ENCODE measurements at regions not wholly inside any gene's neighbourhood (a gene's known extent, or its start where the extent isn't known, plus 50 kb on each side); places are given as distances from the start of the nearest gene placed in this dataset.

GRCh38 chr10:109457302-109457638, 466.0 kb downstream of the XPNPEP1 start:
- no peak overlapping the region for H2AFZ ChIP-seq (ENCODE audit: low read length)
- no peaks in the 10 kb centered on the region for H3K36me3 ChIP-seq (ENCODE audit: insufficient read depth, low read length)
- no peak overlapping the region for H3K4me2 ChIP-seq (ENCODE audit: low read depth, low read length, poor library complexity, severe bottlenecking)
- no peaks in the 10 kb centered on the region for H4K20me1 ChIP-seq (ENCODE audit: insufficient read depth, low read length, poor library complexity, severe bottlenecking)
- no peaks in the 10 kb centered on the region for H3K4me1 ChIP-seq (ENCODE audit: insufficient read depth, low read length, poor library complexity, severe bottlenecking)
- TF ChIP-seq CTCF (conservative IDR thresholded peaks at IDR 0.05; ENCODE audit: low read length) (no peak), EZH2phosphoT487 (IDR thresholded peaks at IDR 0.05; ENCODE audit: borderline replicate concordance) (no peak)
- no peaks in the 10 kb centered on the region for H3F3A ChIP-seq (ENCODE audit: low read depth)
- H3K9me2 ChIP-seq (replicated peaks; ENCODE audit: low read depth, low read length) = no peaks in the 10 kb centered on the region
- H3K79me2 ChIP-seq (ENCODE audit: insufficient read depth, low read length) = no peaks in the 10 kb centered on the region
- H3K9me3 ChIP-seq (ENCODE audit: insufficient read depth, low read depth, low read length) = no peaks in the 10 kb centered on the region
- H3K4me3 ChIP-seq (ENCODE audit: low read length, poor library complexity, severe bottlenecking) = no peak overlapping the region
- no peak overlapping the region for H3K9ac ChIP-seq (ENCODE audit: low read depth, low read length, poor library complexity, severe bottlenecking)
- no peaks in the 10 kb centered on the region for H3K27me3 ChIP-seq (ENCODE audit: insufficient read depth, low read length, poor library complexity, severe bottlenecking)

- TF ChIP-seq CTCF (conservative IDR thresholded peaks at IDR 0.05; ENCODE audit: low read length) (no peak), EZH2phosphoT487 (IDR thresholded peaks at IDR 0.05; ENCODE audit: borderline replicate concordance) (no peak)
- no peaks in the 10 kb centered on the region for H3K79me2 ChIP-seq (ENCODE audit: insufficient read depth, low read length)
- no peak overlapping the region for H3K4me2 ChIP-seq (ENCODE audit: low read depth, low read length, poor library complexity, severe bottlenecking)
- no peak overlapping the region for H2AFZ ChIP-seq (ENCODE audit: low read length)
- H3K9ac ChIP-seq (ENCODE audit: low read depth, low read length, poor library complexity, severe bottlenecking) = no peak overlapping the region
- no peak overlapping the region for H3K4me3 ChIP-seq (ENCODE audit: low read length, poor library complexity, severe bottlenecking)
- H3K4me1 ChIP-seq (ENCODE audit: insufficient read depth, low read length, poor library complexity, severe bottlenecking) = no peaks in the 10 kb centered on the region
- H4K20me1 ChIP-seq (ENCODE audit: insufficient read depth, low read length, poor library complexity, severe bottlenecking) = no peaks in the 10 kb centered on the region
- H3K9me3 ChIP-seq (ENCODE audit: insufficient read depth, low read depth, low read length) = no peaks in the 10 kb centered on the region
- no peaks in the 10 kb centered on the region for H3K9me2 ChIP-seq (replicated peaks; ENCODE audit: low read depth, low read length)
- no peaks in the 10 kb centered on the region for H3K27me3 ChIP-seq (ENCODE audit: insufficient read depth, low read length, poor library complexity, severe bottlenecking)
- H3F3A ChIP-seq (ENCODE audit: low read depth) = no peaks in the 10 kb centered on the region
- no peaks in the 10 kb centered on the region for H3K36me3 ChIP-seq (ENCODE audit: insufficient read depth, low read length)
Observed at GRCh38 chr10:109456566-109457301, 466.6 kb downstream of the XPNPEP1 start.

GRCh38 chr10:109454691-109455090, 468.6 kb downstream of the XPNPEP1 start:
- Histone ChIP-seq H3K9me2 (replicated peaks; ENCODE audit: low read depth, low read length) (no peaks in the 10 kb centered on the region), H2AFZ (ENCODE audit: low read length) (no peak overlapping the region), H3K36me3 (ENCODE audit: insufficient read depth, low read length) (no peaks in the 10 kb centered on the region), H3K4me2 (ENCODE audit: low read depth, low read length, poor library complexity, severe bottlenecking) (no peak overlapping the region), H3K4me1 (ENCODE audit: insufficient read depth, low read length, poor library complexity, severe bottlenecking) (no peaks in the 10 kb centered on the region), H3K4me3 (ENCODE audit: low read length, poor library complexity, severe bottlenecking) (no peak overlapping the region), H4K20me1 (ENCODE audit: insufficient read depth, low read length, poor library complexity, severe bottlenecking) (no peaks in the 10 kb centered on the region), H3K9ac (ENCODE audit: low read depth, low read length, poor library complexity, severe bottlenecking) (no peak overlapping the region), H3F3A (ENCODE audit: low read depth) (no peaks in the 10 kb centered on the region), H3K79me2 (ENCODE audit: insufficient read depth, low read length) (no peaks in the 10 kb centered on the region), H3K27me3 (ENCODE audit: insufficient read depth, low read length, poor library complexity, severe bottlenecking) (no peaks in the 10 kb centered on the region), H3K9me3 (ENCODE audit: insufficient read depth, low read depth, low read length) (no peaks in the 10 kb centered on the region)
- TF ChIP-seq EZH2phosphoT487 (IDR thresholded peaks at IDR 0.05; ENCODE audit: borderline replicate concordance) (no peak), CTCF (conservative IDR thresholded peaks at IDR 0.05; ENCODE audit: low read length) (no peak)

All from Loucy (cell line).